HEK293T (cell line): ENCODE measurements at regions not wholly inside any gene's neighbourhood (a gene's known extent, or its start where the extent isn't known, plus 50 kb on each side); places are given as distances from the start of the nearest gene placed in this dataset.

ENCODE experiments used
- BHLHE40 ChIP-seq: fragments of 450-650 bp; IDR thresholded peaks from 2 replicates; pipeline ENCODE4 v1.6.1; 2016; ENCODE audit warnings: mild to moderate bottlenecking, moderate library complexity, borderline replicate concordance
- FOXK2 ChIP-seq: fragments of 450-650 bp; IDR thresholded peaks from 2 replicates; pipeline ENCODE4 v1.6.1; 2016; ENCODE audit warnings: mild to moderate bottlenecking
- FOXM1 ChIP-seq: fragments of 450-650 bp; IDR thresholded peaks from 2 replicates; pipeline ENCODE4 v1.6.1; 2017; ENCODE audit warnings: mild to moderate bottlenecking, borderline replicate concordance
- HDGF ChIP-seq: fragments of 450-650 bp; IDR thresholded peaks from 2 replicates; pipeline ENCODE4 v1.6.1; 2017; ENCODE audit warnings: antibody characterized with exemption, borderline replicate concordance
- L3MBTL2 ChIP-seq: fragments of 450-650 bp; conservative IDR thresholded peaks from 2 replicates; pipeline ENCODE4 v1.6.1; 2016; ENCODE audit warnings: mild to moderate bottlenecking
- LEF1 ChIP-seq: fragments of 450-650 bp; IDR thresholded peaks from 2 replicates; pipeline ENCODE4 v1.6.1; 2017; ENCODE audit warnings: mild to moderate bottlenecking, borderline replicate concordance
- SP1 ChIP-seq: fragments of 450-650 bp; IDR thresholded peaks from 2 replicates; pipeline ENCODE4 v1.6.1; 2017
- TARDBP ChIP-seq: fragments of 450-650 bp; IDR thresholded peaks from 2 replicates; pipeline ENCODE4 v1.6.1; 2016
- ZNF384 ChIP-seq: fragments of 450-650 bp; IDR thresholded peaks from 2 replicates; pipeline ENCODE4 v1.6.1; 2016

GRCh38 chrX:113950081-113950678, 633.7 kb upstream of the HTR2C start:
- no peak for TF ChIP-seq BHLHE40
- TF ChIP-seq SP1 = no peak
- TF ChIP-seq HDGF = no peak
- no peak for TF ChIP-seq FOXM1
- TF ChIP-seq ZNF384 = no peak
- TF ChIP-seq L3MBTL2 = no peak
- no peak for TF ChIP-seq FOXK2
- no peak for TF ChIP-seq LEF1
- no peak for TF ChIP-seq TARDBP
